Stimulated activated effector memory CD8-positive, alpha-beta T cell treated with anti-CD3 and anti-CD28 coated beads, Interleukin-12 subunit alpha, Interleukin-12 subunit beta, amount 100 ng/mL, for 72 hours (primary cell): ENCODE measurements at regions not wholly inside any gene's neighbourhood (a gene's known extent, or its start where the extent isn't known, plus 50 kb on each side); places are given as distances from the start of the nearest gene placed in this dataset.
A peak's percentile ranks its signal among the peaks of the same experiment; 100 is the strongest.

Source experiments
- ATAC-seq: fragments of 150-1000 bp; cut with Tn5 transposase; 2 replicates; pipeline ENCODE4 v1.10.0; 2021
- DNase-seq, 2 donors: peaks; one replicate each; pipeline ENCODE4 v3.0.0; 2021 to 2022; ENCODE audit warnings: low spot score in 2 of 2
- H3K27ac Mint-ChIP-seq: one replicate; pipeline ENCODE4 v1.8.0; 2022; ENCODE audit warnings: mild to moderate bottlenecking, mixed read lengths
- H3K36me3 Mint-ChIP-seq: one replicate; pipeline ENCODE4 v1.8.0; 2022; ENCODE audit warnings: mild to moderate bottlenecking, mixed read lengths
- H3K4me1 Mint-ChIP-seq: one replicate; pipeline ENCODE4 v1.8.0; 2022; ENCODE audit warnings: mixed read lengths
- H3K4me3 Mint-ChIP-seq: one replicate; pipeline ENCODE4 v1.8.0; 2022; ENCODE audit warnings: mild to moderate bottlenecking, mixed read lengths
- H3K9me3 Mint-ChIP-seq: one replicate; pipeline ENCODE4 v1.8.0; 2022; ENCODE audit warnings: mixed read lengths

DNA sequence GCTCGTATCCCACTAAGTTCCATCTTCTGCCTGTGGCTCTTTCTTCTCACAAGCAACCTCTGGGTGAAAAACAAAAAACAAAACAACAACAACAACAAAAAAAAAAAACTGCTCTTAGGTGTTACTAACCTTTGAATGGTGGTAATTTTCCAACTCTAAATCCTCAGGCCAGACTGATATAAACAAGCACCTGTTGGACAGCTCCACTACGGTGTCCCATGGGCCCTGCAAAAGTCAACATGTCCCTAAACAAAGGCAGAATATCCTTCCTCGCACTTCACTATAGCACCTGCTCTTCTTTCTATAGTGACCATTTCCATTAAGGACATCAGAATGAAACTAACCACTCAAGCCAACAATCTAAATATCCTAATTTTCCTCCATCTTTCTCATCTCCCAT lies 54.6 kb upstream of the PARM1 start:
- no peak overlapping the region for H3K4me3 Mint-ChIP-seq
- peaks cover 12% of the 10 kb centered on the region for H3K9me3 Mint-ChIP-seq
- H3K27ac Mint-ChIP-seq, result no peak overlapping the region
- no peaks in the 10 kb centered on the region for H3K4me1 Mint-ChIP-seq
- DNase-seq, result no peak
- no peaks in the 10 kb centered on the region for H3K36me3 Mint-ChIP-seq
- ATAC-seq, result no peak

DNA sequence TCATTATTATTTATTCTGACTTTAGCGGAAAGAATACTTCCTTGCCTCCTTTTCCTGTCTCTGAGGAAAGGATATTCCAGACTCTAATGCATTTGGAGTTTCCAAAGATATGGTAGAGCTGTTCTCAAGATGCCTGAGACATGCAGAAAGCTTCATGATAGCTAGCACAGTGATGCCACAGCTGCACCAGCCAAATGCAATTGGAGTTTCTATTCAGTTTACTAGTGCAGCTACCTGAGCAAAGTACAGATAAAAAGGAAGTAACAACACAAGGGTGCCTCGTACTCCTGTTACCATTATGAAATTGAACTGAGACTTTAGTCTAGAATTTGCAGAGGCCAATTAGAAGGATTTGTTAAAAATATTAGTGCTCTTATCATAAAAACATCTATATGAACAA lies 57.5 kb upstream of the PARM1 start:
- DNase-seq, result no peak
- Mint-ChIP-seq H3K4me3 (no peak overlapping the region), H3K36me3 (no peaks in the 10 kb centered on the region), H3K9me3 (peaks cover 5% of the 10 kb centered on the region), H3K4me1 (no peaks in the 10 kb centered on the region), H3K27ac (no peak overlapping the region)
- ATAC-seq, result no peak

DNA sequence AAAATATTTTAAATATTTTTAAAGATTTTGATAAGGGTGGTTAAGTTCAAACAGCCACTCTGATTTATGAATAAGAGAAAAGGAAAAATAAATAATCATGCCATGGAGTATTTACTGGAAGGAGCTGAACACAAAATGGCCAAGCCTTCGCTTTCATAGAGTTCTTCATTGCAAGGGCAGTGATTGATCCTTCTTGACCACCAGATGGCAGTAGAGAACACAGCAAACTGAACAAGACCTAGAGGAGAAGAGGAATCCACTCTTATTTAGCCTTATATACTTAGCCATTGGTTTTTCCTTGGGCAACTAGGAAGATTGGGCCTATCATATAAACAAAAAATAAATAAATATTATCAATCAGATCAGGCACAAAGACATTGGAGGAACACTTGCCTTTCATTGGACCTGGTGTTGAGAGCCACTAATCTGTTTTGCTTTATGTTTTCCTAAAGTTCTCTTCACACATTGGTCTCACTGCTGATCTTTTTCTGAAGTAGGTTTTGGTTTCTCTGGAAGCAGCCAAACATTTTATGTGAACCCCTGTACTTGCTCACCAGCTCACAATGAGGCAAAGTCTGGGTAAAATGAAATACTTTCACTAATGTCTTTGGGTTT lies 58.1 kb upstream of the PARM1 start:
- no peak overlapping the region for H3K27ac Mint-ChIP-seq
- peak; percentile 43 for ATAC-seq
- H3K4me3 Mint-ChIP-seq, result no peak overlapping the region
- no peak for DNase-seq
- no peaks in the 10 kb centered on the region for H3K9me3 Mint-ChIP-seq
- no peaks in the 10 kb centered on the region for H3K36me3 Mint-ChIP-seq
- no peaks in the 10 kb centered on the region for H3K4me1 Mint-ChIP-seq

DNA sequence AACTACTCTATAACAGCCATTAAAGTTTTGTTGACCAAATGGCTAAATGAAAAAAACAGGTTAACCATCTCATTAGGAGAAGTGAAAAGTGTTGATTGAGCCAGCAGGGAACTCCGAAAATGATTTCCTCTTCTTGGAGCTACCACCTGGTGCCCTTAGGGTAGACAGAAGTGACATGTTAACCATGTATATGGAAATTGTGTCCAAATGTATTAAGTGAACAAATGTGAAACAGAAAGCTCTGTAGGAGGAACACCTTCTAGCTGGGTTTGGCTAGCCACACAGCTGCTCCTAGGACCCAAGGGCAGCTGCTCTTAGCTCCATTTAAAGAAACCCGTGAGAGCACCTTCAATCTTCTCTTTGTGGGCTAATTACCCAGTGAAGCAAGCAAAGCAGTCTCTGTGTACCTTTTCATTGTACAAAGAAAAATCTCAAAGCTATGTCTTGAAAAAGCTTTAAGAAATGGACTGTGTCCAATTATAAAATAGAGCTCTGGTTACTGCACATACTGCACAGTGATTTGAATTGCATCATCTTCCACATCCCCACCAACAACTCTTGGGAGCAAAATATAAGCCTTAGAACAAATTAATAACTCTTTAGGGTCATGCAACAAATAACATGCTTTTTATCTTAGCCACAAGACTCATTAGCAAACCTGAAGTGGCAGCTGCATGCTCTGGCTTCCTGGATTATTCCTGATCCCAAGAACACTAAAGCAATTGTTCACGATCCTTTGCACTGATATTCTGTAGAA lies 59.2 kb upstream of the PARM1 start:
- no peak overlapping the region for H3K27ac Mint-ChIP-seq
- DNase-seq, result no peak
- no peak for ATAC-seq
- H3K4me3 Mint-ChIP-seq, result no peak overlapping the region
- no peaks in the 10 kb centered on the region for H3K9me3 Mint-ChIP-seq
- H3K36me3 Mint-ChIP-seq, result no peaks in the 10 kb centered on the region
- no peaks in the 10 kb centered on the region for H3K4me1 Mint-ChIP-seq

DNA sequence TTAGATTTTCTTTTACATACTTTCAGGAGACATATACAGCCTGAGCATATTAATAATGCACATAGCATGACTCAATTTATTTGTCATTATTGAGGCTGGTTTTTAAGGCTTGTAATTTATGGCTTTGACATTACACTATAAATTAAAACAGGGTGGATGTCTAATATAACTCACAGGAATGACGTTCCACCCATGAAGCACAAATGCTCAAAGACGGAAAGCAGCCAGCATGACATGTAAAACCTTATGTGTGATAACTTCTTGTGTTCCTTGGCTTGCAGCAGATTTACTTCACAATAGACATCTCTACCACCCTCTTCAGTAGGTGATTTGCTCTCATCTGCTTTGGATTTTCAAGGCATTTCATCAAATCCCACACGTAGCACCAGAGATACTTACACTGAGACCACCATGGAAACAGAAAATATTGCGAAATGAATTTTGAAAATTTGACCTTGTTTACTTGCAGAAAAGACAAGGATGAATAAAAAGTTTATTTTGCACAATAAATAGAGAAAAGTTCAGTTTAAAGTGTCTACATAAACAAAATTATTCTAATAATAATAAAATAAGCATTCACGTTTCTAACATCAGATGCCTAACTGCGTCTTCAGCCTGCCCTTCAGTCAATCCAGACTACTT lies 64.7 kb upstream of the BTC start:
- no peak for ATAC-seq
- H3K27ac Mint-ChIP-seq, result no peak overlapping the region
- H3K4me3 Mint-ChIP-seq, result no peak overlapping the region
- peaks cover 7% of the 10 kb centered on the region for H3K9me3 Mint-ChIP-seq
- no peaks in the 10 kb centered on the region for H3K36me3 Mint-ChIP-seq
- H3K4me1 Mint-ChIP-seq, result no peaks in the 10 kb centered on the region
- DNase-seq, result no peak

DNA sequence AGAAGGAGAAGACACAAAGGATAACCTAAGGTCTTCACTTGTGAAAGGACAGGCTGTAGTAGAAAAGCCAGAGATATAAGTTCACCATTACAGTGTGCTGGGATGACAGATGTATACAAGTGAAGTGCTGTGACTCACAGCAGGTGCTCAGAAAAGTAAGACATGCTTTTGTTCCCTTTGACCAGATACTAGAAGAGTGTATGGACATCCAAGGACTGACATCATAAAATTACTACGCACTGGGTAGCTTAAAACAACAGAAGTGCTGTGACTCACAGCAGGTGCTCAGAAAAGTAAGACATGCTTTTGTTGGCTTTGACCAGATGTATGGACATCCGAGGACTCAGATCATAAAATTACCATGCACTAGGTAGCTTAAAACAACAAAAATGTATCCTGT lies 61.6 kb upstream of the BTC start:
- Mint-ChIP-seq H3K9me3 (peaks cover 3% of the 10 kb centered on the region), H3K4me1 (no peaks in the 10 kb centered on the region)
- no peak for ATAC-seq

DNA sequence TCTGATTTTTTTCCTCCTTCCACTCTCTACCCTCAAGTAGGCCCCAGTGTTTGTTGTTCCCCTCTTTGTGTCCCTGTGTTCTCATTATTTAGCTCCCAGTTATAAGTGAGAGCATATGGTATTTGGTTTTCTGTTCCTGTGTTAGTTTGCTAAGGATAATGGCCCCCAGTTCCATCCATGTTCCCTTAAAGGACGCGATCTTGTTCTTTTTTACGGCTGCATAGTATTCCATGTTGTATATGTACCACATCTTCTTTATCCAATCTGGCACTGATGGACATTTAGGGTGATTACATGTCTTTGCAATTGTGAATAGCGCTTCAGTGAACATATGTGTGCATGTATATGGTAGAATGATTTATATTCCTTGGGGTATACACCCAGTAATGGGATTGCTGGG lies 54.5 kb upstream of the BTC start:
- Mint-ChIP-seq H3K4me1 (no peaks in the 10 kb centered on the region), H3K27ac (no peak overlapping the region), H3K36me3 (no peaks in the 10 kb centered on the region), H3K9me3 (peaks cover 8% of the 10 kb centered on the region), H3K4me3 (no peak overlapping the region)
- no peak for DNase-seq
- no peak for ATAC-seq

More for the DNA sequence above, 61.6 kb upstream of the BTC start:
- H3K36me3 Mint-ChIP-seq, result no peaks in the 10 kb centered on the region
- H3K4me3 Mint-ChIP-seq, result no peak overlapping the region
- no peak overlapping the region for H3K27ac Mint-ChIP-seq
- DNase-seq, result no peak

DNA sequence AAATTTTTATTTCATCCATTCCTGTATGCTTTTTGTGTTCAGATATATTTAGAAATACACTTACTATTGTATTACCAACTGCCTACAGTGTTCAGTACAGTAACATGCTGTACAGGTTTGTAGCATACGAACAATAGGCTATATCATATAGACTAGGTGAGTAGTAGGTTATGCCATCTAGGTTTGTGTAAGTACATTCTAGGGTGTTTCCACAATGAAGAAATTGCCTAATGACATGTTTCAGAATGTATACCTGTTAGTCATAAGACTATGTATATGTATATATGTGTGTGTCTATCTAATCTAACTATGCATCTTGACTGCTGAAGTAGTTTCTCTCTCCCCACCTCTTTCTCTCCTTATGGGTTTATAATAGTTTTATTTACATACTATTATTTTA lies 51.5 kb upstream of the BTC start:
- Mint-ChIP-seq H3K4me3 (no peak overlapping the region), H3K27ac (no peak overlapping the region), H3K36me3 (no peaks in the 10 kb centered on the region), H3K4me1 (no peaks in the 10 kb centered on the region), H3K9me3 (peaks cover 7% of the 10 kb centered on the region)
- DNase-seq, result no peak
- ATAC-seq, result no peak
